IMR-90 (cell line): ENCODE measurements at regions not wholly inside any gene's neighbourhood (a gene's known extent, or its start where the extent isn't known, plus 50 kb on each side); places are given as distances from the start of the nearest gene placed in this dataset.

Experiments
- ATAC-seq: fragments of 200-7000 bp; cut with Tn5 transposase; 2 replicates; pipeline ENCODE4 v1.9.1; 2020; ENCODE audit warnings: low read depth, mild to moderate bottlenecking, moderate library complexity
- BruUV-seq: library from RNA; stranded (reverse); fragments of 400-500 nt; replicated peaks from 2 replicates; lab custom pipeline; 2021; lab: Mats Ljungman, UMichigan
- CTCF ChIA-PET: fragments of 300-600 bp; formaldehyde crosslinking; extraction: SDS; loops from one replicate; lab custom pipeline; 2021; ENCODE audit warnings: antibody characterized with exemption; lab: Yijun Ruan, JAX
- POLR2A ChIA-PET: fragments of 300-600 bp; sonication (Branson Sonifier 250); formaldehyde crosslinking; loops from one replicate; lab custom pipeline; 2022; ENCODE audit warnings: antibody characterized with exemption; ENCODE audit not compliant: unreplicated experiment; lab: Charles Lee
- DNase-seq: peaks from one replicate; pipeline ENCODE4 v3.0.0; 2013
- H2AFZ ChIP-seq: replicated peaks from 2 replicates; pipeline ENCODE3; 2013; ENCODE audit warnings: low read length, mild to moderate bottlenecking; ENCODE audit not compliant: poor library complexity
- H2AK5ac ChIP-seq: 2 replicates; pipeline ENCODE4 v1.6.1; 2013; ENCODE audit warnings: low read depth, low read length, inconsistent platforms
- H2AK9ac ChIP-seq: replicated peaks from 2 replicates; pipeline ENCODE3; 2013; ENCODE audit warnings: mild to moderate bottlenecking, low read depth, low read length, moderate library complexity; ENCODE audit not compliant: poor library complexity
- H2BK120ac ChIP-seq: 2 replicates; pipeline ENCODE4 v1.6.1; 2013; ENCODE audit warnings: low read depth, low read length, inconsistent platforms
- H2BK15ac ChIP-seq: 3 replicates; pipeline ENCODE4 v1.6.1; 2013; ENCODE audit warnings: low read depth, low read length, inconsistent platforms
- H2BK20ac ChIP-seq: 2 replicates; pipeline ENCODE4 v1.6.1; 2013; ENCODE audit warnings: low read depth, mild to moderate bottlenecking, inconsistent platforms, low read length, moderate library complexity
- H2BK5ac ChIP-seq: 2 replicates; pipeline ENCODE4 v1.6.1; 2013; ENCODE audit warnings: mild to moderate bottlenecking, low read depth, low read length, inconsistent platforms; ENCODE audit not compliant: poor library complexity, severe bottlenecking
- H3K14ac ChIP-seq: replicated peaks from 2 replicates; pipeline ENCODE4 v1.6.1; 2013; ENCODE audit warnings: low read depth, low read length, inconsistent platforms
- H3K18ac ChIP-seq: 2 replicates; pipeline ENCODE4 v1.6.1; 2013; ENCODE audit warnings: low read depth, low read length, control low read depth
- H3K23ac ChIP-seq: 2 replicates; pipeline ENCODE4 v1.6.1; 2013; ENCODE audit warnings: low read depth, low read length, inconsistent platforms
- H3K27ac ChIP-seq: 2 replicates; pipeline ENCODE4 v1.5.1; 2013; ENCODE audit warnings: mild to moderate bottlenecking, control low read depth, low read length; ENCODE audit not compliant: insufficient read depth
- H3K27me3 ChIP-seq: 2 replicates; pipeline ENCODE4 v1.6.1; 2013; ENCODE audit warnings: low read length; ENCODE audit not compliant: control insufficient read depth, insufficient read depth
- H3K36me3 ChIP-seq: 2 replicates; pipeline ENCODE4 v1.6.1; 2013; ENCODE audit warnings: low read length, mixed read lengths; ENCODE audit not compliant: control insufficient read depth, insufficient read depth
- H3K4ac ChIP-seq: 2 replicates; pipeline ENCODE4 v1.6.1; 2013; ENCODE audit warnings: low read depth, low read length, inconsistent platforms
- H3K4me1 ChIP-seq: 2 replicates; pipeline ENCODE4 v1.6.1; 2013; ENCODE audit warnings: low read length, mixed read lengths; ENCODE audit not compliant: control insufficient read depth, insufficient read depth
- H3K4me2 ChIP-seq: 2 replicates; pipeline ENCODE4 v1.6.1; 2013; ENCODE audit warnings: low read depth, mild to moderate bottlenecking, control low read depth, low read length, moderate library complexity
- H3K4me3 ChIP-seq: 2 replicates; pipeline ENCODE4 v1.5.1; 2013; ENCODE audit warnings: low read depth, mild to moderate bottlenecking, control low read depth, low read length, moderate library complexity; ENCODE audit not compliant: insufficient read depth
- H3K56ac ChIP-seq: 2 replicates; pipeline ENCODE4 v1.6.1; 2013; ENCODE audit warnings: low read length, inconsistent platforms; ENCODE audit not compliant: insufficient read depth; ENCODE audit errors: extremely low read depth
- H3K79me1 ChIP-seq, 2 experiments: 2 replicates each; pipeline ENCODE4 v1.6.1; 2013; ENCODE audit warnings: low read length in 2 of 2, inconsistent platforms in 1 of 2, low read depth in 1 of 2
- H3K9ac ChIP-seq: 2 replicates; pipeline ENCODE4 v1.6.1; 2013; ENCODE audit warnings: low read depth, low read length, control low read depth
- H3K9me1 ChIP-seq: 2 replicates; pipeline ENCODE4 v1.6.1; 2013; ENCODE audit warnings: low read length, inconsistent platforms; ENCODE audit not compliant: insufficient read depth
- H3K9me3 ChIP-seq: 2 replicates; pipeline ENCODE4 v1.6.1; 2013; ENCODE audit warnings: low read length; ENCODE audit not compliant: control insufficient read depth, insufficient read depth
- H4K20me1 ChIP-seq: 2 replicates; pipeline ENCODE4 v1.6.1; 2013; ENCODE audit warnings: low read length, inconsistent platforms; ENCODE audit not compliant: insufficient read depth
- H4K5ac ChIP-seq: 2 replicates; pipeline ENCODE4 v1.6.1; 2013; ENCODE audit warnings: mild to moderate bottlenecking, low read depth, low read length, control low read depth
- H4K8ac ChIP-seq, 2 experiments: 2 replicates each; pipeline ENCODE4 v1.6.1; 2013; ENCODE audit warnings: low read depth in 2 of 2, low read length in 2 of 2, control low read depth in 1 of 2, inconsistent platforms in 1 of 2
- H4K91ac ChIP-seq: 2 replicates; pipeline ENCODE4 v1.6.1; 2013; ENCODE audit warnings: low read depth, low read length, inconsistent platforms; ENCODE audit not compliant: insufficient read depth
- RCOR1 ChIP-seq: IDR thresholded peaks from 2 replicates; pipeline ENCODE4 v1.6.1; 2012; ENCODE audit warnings: mild to moderate bottlenecking, low read length, improper control_type of control experiment; ENCODE audit not compliant: insufficient replicate concordance
- USF2 ChIP-seq: fragments of 150-350 bp; IDR thresholded peaks from 2 replicates; pipeline ENCODE4 v1.6.1; 2017; ENCODE audit warnings: mild to moderate bottlenecking, antibody characterized with exemption, low read length, low read depth
- WGBS, 2 experiments: methylation state at CpG; one replicate each; pipeline versions ENCODE4 v1.1.5 to v1.1.7; 2013; ENCODE audit warnings: missing lambda C conversion rate in 2 of 2; ENCODE audit not compliant: insufficient read length in 1 of 2; ENCODE audit errors: extremely low coverage in 2 of 2; 5-methylcytosine and 5-hydroxymethylcytosine counted together
- dilution Hi-C: fragments of 300-500 bp; cut with HindIII; formaldehyde crosslinking; loops from one replicate; pipeline ENCODE4 v1.14.3; 2018; ENCODE audit warnings: low sequenced_read_pairs; ENCODE audit not compliant: unreplicated experiment
- in situ Hi-C: fragments of 300-500 bp; cut with MboI; formaldehyde crosslinking; loops from 3 replicates; pipeline ENCODE4 v1.14.3; 2019; ENCODE audit warnings: low sequenced_read_pairs, inconsistent platforms, mixed read lengths
- intact Hi-C: fragments of 100-400 bp; cut with micrococcal nuclease; formaldehyde crosslinking; loops from 2 replicates; pipeline ENCODE4 v1.10.0; 2022

- peaks cover 11% of the 10 kb centered on the region for H3K27me3 ChIP-seq
- no peak overlapping the region for H2AFZ ChIP-seq
- in situ Hi-C loops (no loop called here), dilution Hi-C loops (no loop called here), intact Hi-C loops (no loop called here)
- no peak for ATAC-seq
- no peak overlapping the region for H2AK5ac ChIP-seq
- H3K56ac ChIP-seq: no peak overlapping the region
- no peak overlapping the region for H3K14ac ChIP-seq
- H3K4me2 ChIP-seq: no peak overlapping the region
- H3K4me3 ChIP-seq: no peak overlapping the region
- H4K5ac ChIP-seq: no peak overlapping the region
- no peak overlapping the region for H4K8ac ChIP-seq
- no peak overlapping the region for H3K18ac ChIP-seq
- BruUV-seq: no TSS peak
- no peak overlapping the region for H3K27ac ChIP-seq
- no peaks in the 10 kb centered on the region for H3K4me1 ChIP-seq
- no peaks in the 10 kb centered on the region for H3K36me3 ChIP-seq
- no peak overlapping the region for H4K91ac ChIP-seq
- no peak overlapping the region for H3K4ac ChIP-seq
- no peak overlapping the region for H3K9ac ChIP-seq
- no peak overlapping the region for H2BK15ac ChIP-seq
- no peaks in the 10 kb centered on the region for H4K20me1 ChIP-seq
- no peak for TF ChIP-seq RCOR1
- TF ChIP-seq USF2: no peak
- H3K9me1 ChIP-seq: no peaks in the 10 kb centered on the region
- no peak overlapping the region for H2BK20ac ChIP-seq
- no peaks in the 10 kb centered on the region for H3K79me1 ChIP-seq
- no peak overlapping the region for H3K23ac ChIP-seq
- no peak overlapping the region for H2AK9ac ChIP-seq
- H2BK120ac ChIP-seq: no peak overlapping the region
- H3K9me3 ChIP-seq: peaks cover 5% of the 10 kb centered on the region
- ChIA-PET CTCF (no interaction called here), POLR2A (no interaction called here)
- DNase-seq: no peak
- no CpG with 5 or more reads among the region's 3 CpGs for WGBS, 2 experiments
- no peak overlapping the region for H2BK5ac ChIP-seq
These were observed 319.9 kb downstream of the DYSF start for GRCh38 chr2:71773218-71773617.
